ENCODE measurements at regions not wholly inside any gene's neighbourhood (a gene's known extent, or its start where the extent isn't known, plus 50 kb on each side); places are given as distances from the start of the nearest gene placed in this dataset.

DNA sequence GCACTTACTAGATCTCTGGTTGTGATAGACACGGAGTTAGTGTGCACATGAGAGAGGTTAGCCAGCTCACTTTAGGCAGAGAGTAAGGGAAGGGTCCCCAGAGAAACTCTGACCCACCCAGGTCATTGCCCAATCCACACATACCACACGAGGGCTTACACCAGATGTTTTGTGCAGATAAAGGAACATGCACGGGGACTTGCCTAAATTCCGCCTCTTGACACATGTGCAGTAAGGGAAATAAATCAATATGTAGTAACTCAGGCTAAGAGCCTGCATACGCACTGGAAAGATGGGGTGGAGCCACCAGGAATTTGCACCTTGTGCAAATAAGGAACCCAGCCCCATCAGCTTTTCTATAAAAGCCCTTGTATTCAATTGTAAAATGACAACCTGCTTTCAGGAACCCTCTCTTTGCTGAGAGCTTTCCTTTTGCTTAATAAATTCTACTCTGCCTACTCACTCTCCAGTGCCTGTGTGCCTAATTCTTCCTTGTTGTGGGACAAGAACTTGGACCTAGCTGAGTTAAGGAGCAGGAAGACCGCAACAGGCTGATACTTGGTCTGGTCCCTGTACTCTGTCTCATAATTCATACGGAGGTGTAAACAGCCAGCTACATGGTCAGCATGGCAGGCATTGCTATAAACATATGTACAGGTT, 120.2 kb downstream of the EMP1 start:
- in situ Hi-C loops (cut with HindIII; ENCODE audit: low sequenced_read_pairs), result no loop called here

DNA sequence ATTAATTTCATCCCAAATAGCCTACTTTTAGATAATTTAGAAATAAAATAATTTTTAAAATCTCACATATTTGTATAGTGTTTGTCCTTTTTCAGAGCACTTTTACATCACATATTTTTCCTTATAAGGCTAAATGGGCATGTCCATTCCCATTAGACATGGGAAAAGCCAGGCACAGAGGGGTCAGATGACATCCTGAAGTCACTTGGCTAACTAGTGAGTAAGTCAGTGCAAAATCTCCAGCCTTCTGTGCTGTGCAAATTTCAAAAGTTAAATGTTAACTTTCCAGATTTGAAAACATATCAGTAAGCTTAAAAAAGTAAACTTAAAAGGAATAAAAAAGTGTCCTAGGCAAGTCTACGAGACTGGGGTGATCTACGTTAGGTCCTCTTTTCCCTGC, 117.4 kb downstream of the EMP1 start:
- in situ Hi-C loops (cut with HindIII; ENCODE audit: low sequenced_read_pairs), result no loop called here

DNA sequence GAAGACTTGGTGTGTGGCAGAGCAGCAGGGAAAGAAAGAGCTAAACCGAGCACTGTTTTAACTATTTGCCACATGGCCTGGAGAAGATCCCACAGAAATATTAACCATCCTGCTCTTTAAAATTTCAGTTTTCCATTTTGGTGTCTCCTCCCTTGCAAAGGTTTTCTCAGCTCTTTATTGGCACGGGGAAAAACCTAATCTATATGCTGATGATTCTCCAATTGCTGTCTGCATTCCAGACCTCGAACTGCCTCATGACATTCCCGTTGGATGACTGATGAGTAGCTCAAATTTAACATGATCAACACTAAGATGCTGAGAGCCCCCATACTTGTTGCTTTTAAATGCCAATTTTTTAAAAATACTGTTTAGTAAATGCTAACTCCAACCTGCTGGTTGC, 115.0 kb downstream of the EMP1 start:
- in situ Hi-C loops (cut with HindIII; ENCODE audit: low sequenced_read_pairs), result no loop called here

DNA sequence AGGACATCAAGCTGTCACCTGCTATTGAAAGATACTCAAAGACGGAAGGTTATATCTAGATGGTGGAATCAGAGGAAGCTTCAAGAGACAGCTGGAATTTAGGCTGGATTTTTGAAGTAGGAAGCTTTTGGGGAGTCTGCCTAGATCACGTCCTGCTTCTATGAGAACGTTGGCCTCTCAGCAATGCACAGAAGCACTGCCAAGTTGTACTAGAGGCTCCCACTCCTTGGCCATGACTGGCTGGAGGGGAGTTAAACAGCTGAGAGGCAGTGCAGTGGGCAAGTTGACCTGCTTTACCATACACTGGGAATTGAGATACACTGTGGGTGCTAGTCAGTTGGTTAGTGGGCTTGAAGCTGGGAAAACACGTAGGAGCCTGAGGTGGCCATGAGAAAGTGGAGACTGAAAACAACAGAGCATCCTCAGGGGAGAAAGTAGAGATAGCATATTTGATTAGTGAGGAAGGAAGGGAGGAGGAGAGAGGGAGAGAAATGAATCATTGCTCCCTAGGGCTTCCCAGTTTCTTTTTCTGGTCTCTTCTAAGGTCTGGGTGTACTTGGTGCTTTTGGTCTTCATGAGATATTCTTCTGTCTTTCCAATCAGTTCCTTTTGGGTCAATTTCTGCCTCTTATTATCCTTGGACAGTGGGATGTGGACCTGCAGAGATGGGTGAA, 110.8 kb downstream of the EMP1 start:
- in situ Hi-C loops (cut with HindIII; ENCODE audit: low sequenced_read_pairs), result no loop called here

DNA sequence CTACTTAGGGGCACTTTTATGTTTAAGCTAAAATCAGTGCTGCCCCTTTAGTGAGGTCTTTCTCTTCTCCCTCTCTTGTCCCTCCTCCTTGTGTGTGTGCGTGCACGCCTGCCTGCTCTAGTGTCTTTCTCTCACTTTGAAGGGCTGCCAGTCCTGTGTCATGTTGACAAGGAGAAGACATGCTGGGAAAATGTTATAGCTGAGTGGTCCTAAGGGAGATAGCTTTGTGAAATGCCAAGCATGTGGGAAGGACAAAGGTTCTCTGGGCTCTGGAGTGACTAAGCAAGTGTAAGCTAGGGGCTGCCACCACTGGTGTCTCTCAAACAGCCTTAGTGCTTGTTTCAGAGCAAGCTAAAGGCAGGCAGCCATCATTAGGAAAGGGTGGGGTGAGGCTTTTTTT, 108.4 kb downstream of the EMP1 start:
- in situ Hi-C loops (cut with HindIII; ENCODE audit: low sequenced_read_pairs), result no loop called here

DNA sequence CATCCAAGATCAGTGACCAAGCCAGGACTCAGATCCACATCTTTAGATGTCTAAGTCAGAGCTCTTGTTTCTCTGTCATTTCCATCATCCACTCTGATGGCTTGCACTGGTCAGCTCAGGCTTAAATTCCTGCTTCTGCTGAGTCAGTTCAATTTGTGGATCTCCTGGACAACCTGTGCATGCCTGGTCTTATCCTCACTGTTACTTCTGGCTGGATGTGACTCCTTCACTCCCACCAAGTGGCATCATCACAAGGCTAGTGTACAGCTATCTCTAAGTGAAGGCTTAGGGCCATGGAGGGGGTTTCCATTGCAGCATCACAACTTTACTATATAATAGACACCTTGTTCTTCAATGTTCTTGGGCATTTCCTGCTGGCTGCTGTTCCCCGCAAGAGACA, 102.9 kb downstream of the EMP1 start:
- in situ Hi-C loops (cut with HindIII; ENCODE audit: low sequenced_read_pairs), result loop anchor here (25.0 kb wide), 1 partner anchor 838 kb away; no protein-coding TSS in a partner anchor

DNA sequence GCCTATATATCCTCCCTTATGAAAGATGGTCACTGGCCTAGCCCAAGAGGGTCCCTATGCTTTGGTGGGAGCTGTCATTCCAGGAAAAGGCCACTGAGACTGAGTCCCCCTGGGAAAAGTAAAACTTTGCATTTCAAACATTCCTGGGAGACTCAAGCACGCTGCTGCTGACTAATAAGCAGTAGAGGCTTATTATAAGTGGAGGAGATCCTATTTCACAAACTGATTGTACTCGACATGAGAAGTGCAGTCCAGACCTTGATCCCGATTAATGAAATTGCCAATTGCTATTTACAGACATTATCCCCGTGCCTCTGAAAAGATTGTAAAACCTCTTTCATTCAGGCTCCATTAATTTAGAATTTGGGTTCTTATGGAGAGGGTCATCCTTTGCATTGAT, 96.6 kb downstream of the EMP1 start:
- in situ Hi-C loops (cut with HindIII; ENCODE audit: low sequenced_read_pairs), result loop anchor here (25.0 kb wide), 1 partner anchor 844 kb away; no protein-coding TSS in a partner anchor

DNA sequence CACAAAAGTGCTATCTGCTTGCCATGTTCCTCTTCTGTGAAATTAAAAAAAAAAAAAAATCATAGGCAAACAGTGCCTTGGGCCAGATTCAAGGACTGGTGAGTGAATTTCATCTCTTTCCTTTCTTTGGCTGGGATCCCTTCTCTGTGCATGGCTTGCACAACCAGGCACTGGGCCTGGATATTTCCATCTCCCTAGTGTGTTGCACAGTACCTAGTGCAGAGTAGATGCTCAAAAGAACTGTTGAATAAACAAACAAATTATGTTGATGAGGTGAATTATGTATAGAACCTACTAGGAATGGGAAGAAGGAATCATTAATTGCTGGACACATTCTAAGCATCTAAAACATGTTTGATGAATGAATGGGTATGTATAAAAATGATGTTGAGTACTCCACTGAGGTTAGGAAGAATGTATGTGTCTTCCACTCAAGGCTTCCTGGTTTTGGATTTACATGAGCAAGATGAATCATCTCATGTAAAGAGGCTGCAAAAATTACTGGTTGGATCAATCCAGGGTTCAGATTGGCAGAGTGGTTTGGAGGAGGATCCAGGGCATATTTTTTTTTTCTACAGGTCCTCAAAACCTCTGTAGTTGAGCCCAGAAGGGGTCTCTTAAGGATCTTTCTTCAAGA, 93.2 kb downstream of the EMP1 start:
- in situ Hi-C loops (cut with HindIII; ENCODE audit: low sequenced_read_pairs), result loop anchor here (25.0 kb wide), 1 partner anchor 848 kb away; no protein-coding TSS in a partner anchor

DNA sequence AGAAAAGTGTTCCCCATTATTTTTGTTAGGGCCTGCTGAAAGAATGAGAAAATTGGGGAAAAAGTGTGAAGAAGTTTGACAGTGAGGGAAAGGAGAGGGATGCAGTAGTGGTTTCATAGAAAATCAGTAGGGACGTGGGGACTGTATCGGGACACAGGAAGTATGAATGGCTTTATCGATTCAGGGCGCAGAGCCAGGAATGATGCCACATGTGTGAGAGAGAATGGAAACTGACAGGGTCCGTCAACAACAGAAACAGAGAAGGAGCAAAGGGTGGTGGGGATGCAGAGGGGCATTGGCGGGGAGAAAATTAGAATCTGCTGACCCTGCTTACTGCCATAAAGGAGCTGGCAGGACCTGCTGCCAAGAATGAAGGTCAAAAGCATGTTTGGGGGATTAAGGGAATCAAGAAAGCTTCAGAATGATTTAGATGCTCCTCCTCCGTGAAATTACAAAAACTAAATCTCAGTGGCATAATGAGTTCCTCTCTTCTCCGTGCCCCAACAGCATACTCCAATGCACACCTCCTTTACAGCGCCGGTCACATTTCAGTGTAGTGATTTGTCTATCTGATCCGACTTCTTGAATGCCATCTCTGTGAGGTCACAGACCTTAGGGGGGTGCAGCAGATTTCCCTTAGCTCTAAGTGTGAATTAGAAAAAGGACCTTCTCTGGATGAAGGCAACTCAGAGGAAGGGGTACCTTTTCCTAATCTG, 92.6 kb downstream of the EMP1 start:
- in situ Hi-C loops (cut with HindIII; ENCODE audit: low sequenced_read_pairs), result loop anchor here (25.0 kb wide), 1 partner anchor 848 kb away; no protein-coding TSS in a partner anchor

DNA sequence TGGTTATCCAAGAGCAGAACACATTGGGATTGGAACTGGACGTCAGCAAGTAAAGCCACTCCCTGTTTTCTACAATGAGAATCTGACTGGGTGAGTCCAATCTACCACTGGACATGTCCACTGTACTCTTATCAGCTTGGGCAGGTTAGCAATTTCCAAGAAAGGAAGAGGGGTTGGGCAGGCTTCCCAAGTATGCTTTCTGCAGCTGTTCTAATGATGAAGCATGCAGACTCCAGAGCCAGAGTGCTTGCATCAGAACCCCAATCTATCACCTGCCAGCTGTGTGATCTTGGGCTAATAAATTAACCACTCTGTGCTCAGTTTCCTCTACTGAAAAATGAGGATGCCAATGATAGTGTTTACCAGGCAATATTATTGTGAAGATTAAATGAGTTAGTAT, 92.0 kb downstream of the EMP1 start:
- in situ Hi-C loops (cut with HindIII; ENCODE audit: low sequenced_read_pairs), result loop anchor here (25.0 kb wide), 1 partner anchor 849 kb away; no protein-coding TSS in a partner anchor

DNA sequence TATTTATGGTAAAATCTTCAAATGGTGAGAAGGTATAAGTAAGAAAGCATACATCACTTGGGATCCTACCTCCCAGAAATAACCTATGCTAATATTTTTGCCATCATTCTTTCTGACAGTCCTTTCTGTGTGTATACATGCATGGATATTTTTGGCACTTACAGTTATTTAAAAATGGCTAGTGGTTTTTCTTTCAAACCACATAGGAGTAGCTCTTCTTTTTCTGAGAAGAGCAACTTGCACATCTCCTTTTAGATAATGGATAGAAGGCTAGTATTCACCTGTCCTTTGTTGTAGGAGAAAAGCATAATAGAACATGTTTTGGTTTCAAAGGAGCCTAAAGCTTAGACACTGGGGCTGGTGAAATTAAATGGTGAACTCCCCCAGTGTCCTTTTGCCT, 87.3 kb downstream of the EMP1 start:
- in situ Hi-C loops (cut with HindIII; ENCODE audit: low sequenced_read_pairs), result loop anchor here (25.0 kb wide), 1 partner anchor 853 kb away; no protein-coding TSS in a partner anchor

DNA sequence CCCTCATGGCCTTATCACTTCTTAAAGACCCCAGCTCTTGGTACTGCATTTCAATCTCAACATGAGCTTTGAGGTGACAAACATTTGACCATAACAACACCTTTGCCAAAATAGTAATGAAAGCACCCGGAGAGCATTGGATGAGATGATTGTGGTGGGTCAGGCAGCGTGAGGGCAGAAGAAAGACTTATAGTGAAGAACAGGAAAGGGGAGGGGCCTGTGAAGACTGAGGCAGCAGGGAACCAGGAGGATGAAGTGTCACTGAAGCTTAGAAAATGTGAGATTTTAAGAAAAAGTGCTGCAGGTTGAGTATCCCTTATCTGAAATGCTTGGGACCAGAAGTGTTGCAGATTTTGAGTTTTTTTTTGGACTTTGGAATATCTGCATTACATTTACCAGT, 86.3 kb downstream of the EMP1 start:
- in situ Hi-C loops (cut with HindIII; ENCODE audit: low sequenced_read_pairs), result loop anchor here (25.0 kb wide), 1 partner anchor 854 kb away; no protein-coding TSS in a partner anchor

DNA sequence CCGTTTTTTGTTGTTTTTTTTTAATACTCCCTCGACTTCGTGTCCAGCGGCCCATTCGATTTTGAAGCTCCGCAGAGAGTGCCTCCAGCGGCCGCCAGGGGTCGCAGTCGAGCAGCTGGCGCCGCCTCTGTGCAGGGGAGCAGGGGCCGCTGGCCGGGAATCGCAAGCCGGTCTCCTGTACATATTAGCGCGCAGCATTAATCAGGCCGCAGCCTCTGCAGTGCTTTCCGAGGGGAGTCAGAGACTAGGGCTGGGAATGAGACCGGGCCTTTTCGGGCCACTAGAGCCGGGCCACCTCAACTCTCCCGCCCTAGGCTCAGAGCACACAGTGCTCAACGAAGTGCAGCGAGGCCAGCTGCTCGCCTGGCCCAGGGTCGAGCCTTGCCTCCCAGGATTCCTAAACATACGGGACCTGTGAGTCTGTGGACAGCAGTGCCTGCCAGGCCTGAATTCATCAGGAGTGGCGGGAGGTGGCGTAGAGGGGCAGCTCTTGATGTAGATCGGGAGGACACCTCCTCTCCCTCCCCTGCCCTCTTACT, 81.8 kb downstream of the EMP1 start:
- in situ Hi-C loops (cut with HindIII; ENCODE audit: low sequenced_read_pairs), result loop anchor here (25.0 kb wide), 1 partner anchor 859 kb away; no protein-coding TSS in a partner anchor

DNA sequence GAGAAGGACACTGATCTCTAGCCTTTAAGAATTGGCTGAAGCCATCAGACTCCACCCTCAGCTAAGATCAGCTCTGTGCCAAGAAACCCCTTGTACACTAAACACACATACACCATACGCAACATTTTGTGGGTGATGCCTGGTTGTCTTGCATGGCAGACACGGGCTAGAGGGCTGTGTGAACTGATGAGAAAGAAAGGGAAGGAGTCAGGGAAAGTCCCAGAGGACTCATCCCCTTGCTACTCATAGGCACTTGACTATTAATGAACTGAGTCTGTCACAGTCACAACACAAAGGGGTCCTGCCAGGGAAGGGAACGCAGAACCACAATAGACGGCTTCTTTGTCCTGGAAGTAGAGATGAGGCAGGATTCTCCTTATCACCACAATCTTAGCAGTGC, 80.8 kb downstream of the EMP1 start:
- in situ Hi-C loops (cut with HindIII; ENCODE audit: low sequenced_read_pairs), result loop anchor here (25.0 kb wide), 1 partner anchor 860 kb away; no protein-coding TSS in a partner anchor

DNA sequence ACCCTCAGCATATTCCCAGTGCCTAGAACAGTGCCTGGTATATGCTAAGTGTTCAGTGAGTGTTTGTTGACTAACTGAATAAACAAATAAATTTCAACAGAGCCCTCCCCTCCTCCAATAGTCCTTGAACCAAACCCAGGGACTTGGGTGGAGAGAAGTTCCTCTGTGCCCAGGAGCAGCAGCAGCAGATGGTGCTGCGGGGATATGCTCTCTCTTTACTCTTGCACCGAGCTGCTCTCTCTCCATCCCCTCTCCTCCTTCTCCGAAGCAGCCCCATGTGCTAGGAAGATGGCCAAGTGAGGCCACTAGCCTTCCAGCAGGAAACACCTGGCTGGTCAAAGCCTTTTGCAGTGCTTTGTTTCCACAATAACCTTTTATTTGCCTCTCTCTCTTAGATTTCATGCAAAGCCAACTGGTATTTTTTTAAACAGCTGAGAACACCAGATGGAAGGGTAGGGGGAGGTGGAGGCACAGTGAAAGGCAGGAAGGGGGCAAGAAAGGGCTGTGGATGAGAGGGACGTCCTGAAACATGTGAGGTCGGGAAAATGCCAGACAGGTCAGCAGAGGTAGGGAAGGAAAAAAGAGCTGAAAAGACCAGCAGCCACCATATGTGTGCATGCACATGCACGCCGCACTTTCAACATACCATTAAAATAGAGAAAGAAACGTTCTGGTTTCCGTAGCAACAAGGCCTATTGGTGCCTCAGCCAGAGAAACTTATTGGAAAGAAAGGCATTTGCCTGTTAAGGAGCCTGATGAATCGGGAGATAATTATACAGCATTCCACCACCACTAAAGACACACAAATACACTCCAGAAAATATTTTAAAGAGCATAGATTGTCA, 78.9 kb downstream of the EMP1 start:
- in situ Hi-C loops (cut with HindIII; ENCODE audit: low sequenced_read_pairs), result loop anchor here (25.0 kb wide), 1 partner anchor 862 kb away; no protein-coding TSS in a partner anchor

DNA sequence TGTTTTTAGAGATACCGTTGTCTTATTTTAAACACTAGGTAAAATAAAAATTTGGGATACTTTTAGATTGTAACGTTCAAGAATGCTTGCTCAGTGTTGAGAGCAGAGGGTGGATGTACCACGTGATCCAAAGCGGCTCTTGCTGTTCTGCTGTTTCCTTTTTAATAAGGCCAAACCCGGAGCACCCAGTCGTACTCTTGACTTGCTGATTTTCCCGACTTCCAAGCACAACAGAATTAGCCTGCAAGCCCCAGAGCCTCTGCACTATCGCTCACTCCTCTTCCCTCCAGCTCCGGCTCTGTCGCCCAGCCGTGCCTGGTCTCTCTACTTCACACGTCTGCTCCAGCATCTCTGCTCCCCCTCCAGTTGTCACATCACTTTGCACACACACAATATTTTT, 77.3 kb downstream of the EMP1 start:
- in situ Hi-C loops (cut with HindIII; ENCODE audit: low sequenced_read_pairs), result loop anchor here (25.0 kb wide), 1 partner anchor 688 kb away; no protein-coding TSS in a partner anchor

DNA sequence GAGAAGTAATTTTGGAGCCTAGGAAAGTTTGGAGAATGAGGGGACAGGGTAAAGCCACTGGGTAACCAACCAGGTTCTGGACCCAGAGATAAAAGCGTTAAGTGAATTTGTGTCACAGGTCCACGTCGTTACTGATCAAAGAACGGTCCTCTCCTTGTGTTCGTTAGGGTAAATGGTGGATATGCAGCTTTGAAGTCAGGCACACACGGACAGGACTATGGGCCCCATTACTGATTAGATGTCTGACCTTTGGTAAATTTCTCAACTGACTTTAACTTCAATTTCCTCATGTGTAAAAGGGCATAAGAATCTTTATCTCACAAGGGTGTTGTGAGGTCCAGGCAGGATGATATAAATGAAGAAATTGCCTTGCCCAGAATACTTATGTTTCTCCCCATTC, 76.6 kb downstream of the EMP1 start:
- in situ Hi-C loops (cut with HindIII; ENCODE audit: low sequenced_read_pairs), result loop anchor here (25.0 kb wide), 1 partner anchor 689 kb away; no protein-coding TSS in a partner anchor

DNA sequence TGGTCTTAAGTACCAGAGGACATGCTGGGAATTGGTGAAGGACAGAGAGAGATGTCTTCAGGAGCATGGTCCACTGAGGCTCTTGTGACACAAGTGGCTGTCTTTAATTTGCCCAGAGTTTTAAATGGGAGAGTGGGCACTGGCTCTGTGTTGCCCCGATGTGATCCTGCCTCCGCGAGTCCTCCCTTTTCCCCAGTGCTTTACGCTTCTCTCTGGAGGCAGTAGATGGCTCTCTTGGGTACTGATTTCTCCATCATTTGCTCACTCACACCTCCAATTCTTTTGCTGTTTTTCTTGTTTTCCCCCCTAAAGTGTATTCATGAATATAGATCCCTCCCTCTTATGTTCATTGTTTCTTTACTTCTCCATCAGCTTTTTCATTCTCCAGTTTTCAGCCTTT, 74.3 kb downstream of the EMP1 start:
- in situ Hi-C loops (cut with HindIII; ENCODE audit: low sequenced_read_pairs), result loop anchor here (25.0 kb wide), 1 partner anchor 691 kb away; no protein-coding TSS in a partner anchor
